GM18519 (cell line): ENCODE measurements at regions not wholly inside any gene's neighbourhood (a gene's known extent, or its start where the extent isn't known, plus 50 kb on each side); places are given as distances from the start of the nearest gene placed in this dataset.

Experiments used
- ATAC-seq: cut with Tn5 transposase; IDR thresholded peaks from one replicate; pipeline ENCODE4 v1.9.1; 2021; ENCODE audit warnings: mild to moderate bottlenecking, moderate library complexity; ENCODE audit not compliant: unreplicated experiment, low FRiP score

DNA sequence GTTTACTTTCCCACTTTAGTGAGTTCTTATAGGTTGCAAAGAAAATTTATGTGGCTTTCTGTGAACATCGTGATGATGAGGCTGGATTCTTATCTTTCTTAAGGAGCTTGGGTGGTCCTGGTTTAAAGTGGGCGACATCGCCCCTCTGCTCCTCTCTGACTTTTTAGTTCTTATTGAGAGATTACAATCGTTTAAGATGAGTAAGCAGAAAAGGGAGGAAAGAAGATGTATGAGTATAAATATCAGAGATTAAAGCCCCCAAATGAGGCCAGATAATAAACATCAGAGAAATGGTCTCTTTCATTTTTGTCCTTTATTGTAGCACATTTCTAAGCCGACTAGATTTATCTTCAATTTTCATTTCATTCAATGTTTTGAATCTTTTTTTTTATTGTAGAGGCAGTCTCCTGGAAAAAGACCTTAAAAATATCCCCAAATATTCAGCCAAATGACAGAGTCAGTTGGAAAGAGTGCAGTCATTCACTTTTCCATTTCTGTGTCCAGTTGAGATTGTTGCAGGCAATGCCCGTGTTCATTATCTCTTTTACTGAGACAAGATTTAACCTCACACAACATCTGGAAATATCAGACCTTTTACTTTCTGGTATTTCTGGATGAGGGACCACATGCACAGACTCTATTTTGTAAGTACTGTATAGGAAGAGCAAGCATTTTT lies 62.0 kb upstream of the PDE7B start:
- ATAC-seq = no peak

DNA sequence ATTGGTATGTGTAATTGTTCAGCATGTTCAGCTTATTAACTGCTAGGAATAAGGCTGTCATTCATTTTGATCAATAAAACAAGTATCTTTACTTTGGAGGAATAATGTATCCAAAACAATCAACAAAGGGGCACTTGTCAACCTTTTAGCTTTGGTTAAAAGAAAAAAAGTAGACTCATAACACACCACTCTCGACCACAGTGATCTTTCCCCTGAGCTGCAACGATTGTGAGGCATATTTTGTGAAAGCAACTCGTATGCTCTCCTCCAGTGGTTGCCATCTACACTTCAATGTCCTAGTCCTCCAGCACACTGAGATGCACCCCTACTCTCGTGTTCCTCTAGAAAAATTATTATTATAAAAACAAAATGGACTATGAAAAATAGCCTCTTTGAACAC lies 60.1 kb upstream of the PDE7B start:
- no peak for ATAC-seq

DNA sequence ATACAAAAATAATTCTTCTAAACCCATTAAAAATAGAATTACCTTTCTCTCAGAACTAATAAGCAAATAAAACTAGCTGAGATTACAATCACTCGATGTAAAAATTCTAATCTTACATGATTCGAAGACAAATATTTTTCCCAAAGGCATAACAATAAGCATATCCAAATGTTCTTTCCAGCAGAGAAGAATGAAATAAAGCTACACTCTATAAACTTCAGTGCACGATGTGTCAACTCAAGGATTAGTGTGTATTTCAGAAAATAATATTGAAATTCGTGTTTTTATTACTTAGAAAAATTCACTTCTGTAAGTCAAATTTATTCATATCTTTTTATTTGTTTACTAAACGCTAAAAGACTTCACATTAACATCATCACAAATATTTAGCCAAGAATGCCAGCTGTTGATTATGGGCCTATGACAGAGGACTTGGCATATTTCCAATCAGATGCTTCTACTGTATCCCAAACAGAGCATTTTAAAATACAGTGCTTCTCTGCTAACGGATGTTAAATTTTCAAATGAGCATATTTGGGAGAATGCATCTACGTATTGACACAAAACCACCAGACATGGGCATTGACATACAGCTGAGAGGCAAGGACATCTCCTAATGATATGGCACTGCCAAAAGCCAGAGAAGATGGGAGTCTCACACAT lies 54.7 kb upstream of the PDE7B start:
- no peak for ATAC-seq

GRCh38 chr6:135797361-135797760 lies 54.1 kb upstream of the PDE7B start:
- no peak for ATAC-seq

GRCh38 chr6:135798751-135799515 lies 52.6 kb upstream of the PDE7B start:
- ATAC-seq = no peak
